PC-3 (cell line): ENCODE measurements at regions not wholly inside any gene's neighbourhood (a gene's known extent, or its start where the extent isn't known, plus 50 kb on each side); places are given as distances from the start of the nearest gene placed in this dataset.

ENCODE experiments used
- EZH2 ChIP-seq: fragments of 300-600 bp; sonication (generic); IDR thresholded peaks from one replicate; pipeline ENCODE4 v1.6.1; 2017; ENCODE audit warnings: antibody characterized with exemption, mild to moderate bottlenecking, low read length; ENCODE audit not compliant: unreplicated experiment
- EZH2phosphoT487 ChIP-seq: fragments of 300-600 bp; sonication (generic); IDR thresholded peaks from 2 replicates; pipeline ENCODE4 v1.6.1; 2018; ENCODE audit warnings: mild to moderate bottlenecking, antibody characterized with exemption, low read length, borderline replicate concordance
- TF ChIP-seq, protein P1 (sequence below): fragments of 300-600 bp; sonication (generic); conservative IDR thresholded peaks from 2 replicates; pipeline ENCODE4 v1.5.1; 2017; ENCODE audit warnings: antibody characterized with exemption, low read depth, mild to moderate bottlenecking, low read length

DNA sequence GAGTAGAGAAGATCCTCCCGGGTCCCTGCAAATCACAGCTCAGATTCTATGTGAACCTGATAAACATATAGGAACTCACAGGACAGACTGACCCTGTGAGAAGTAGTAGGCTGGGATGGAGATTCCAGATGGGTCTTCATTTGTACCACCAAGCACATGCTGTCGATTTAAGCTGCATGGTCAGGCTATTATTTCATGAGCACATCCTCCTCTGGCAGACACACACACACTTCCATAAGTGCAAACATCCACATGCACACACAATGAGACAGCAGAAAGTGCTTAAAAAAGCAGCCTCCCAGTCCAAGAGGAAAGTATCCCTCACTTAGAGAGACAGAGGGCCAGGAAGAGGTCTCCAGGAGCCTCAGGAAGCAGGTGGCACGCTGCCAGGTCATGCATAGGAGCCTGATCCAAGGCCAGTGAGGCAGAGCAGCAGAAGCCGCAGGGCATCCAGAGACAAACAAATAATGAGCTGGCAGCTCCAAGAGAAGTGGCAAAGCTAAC is 131.8 kb downstream of the UNC5CL start:
- TF ChIP-seq, protein P1, sequence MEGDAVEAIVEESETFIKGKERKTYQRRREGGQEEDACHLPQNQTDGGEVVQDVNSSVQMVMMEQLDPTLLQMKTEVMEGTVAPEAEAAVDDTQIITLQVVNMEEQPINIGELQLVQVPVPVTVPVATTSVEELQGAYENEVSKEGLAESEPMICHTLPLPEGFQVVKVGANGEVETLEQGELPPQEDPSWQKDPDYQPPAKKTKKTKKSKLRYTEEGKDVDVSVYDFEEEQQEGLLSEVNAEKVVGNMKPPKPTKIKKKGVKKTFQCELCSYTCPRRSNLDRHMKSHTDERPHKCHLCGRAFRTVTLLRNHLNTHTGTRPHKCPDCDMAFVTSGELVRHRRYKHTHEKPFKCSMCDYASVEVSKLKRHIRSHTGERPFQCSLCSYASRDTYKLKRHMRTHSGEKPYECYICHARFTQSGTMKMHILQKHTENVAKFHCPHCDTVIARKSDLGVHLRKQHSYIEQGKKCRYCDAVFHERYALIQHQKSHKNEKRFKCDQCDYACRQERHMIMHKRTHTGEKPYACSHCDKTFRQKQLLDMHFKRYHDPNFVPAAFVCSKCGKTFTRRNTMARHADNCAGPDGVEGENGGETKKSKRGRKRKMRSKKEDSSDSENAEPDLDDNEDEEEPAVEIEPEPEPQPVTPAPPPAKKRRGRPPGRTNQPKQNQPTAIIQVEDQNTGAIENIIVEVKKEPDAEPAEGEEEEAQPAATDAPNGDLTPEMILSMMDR, result no peak
- TF ChIP-seq EZH2 (no peak), EZH2phosphoT487 (no peak)
